Hepatocyte (in vitro differentiated cells): ENCODE measurements at regions not wholly inside any gene's neighbourhood (a gene's known extent, or its start where the extent isn't known, plus 50 kb on each side); places are given as distances from the start of the nearest gene placed in this dataset.
A peak's percentile ranks its signal among the peaks of the same experiment; 100 is the strongest.
"Not testable (repeated sequence)": the region's sequence is repeated elsewhere in the genome, so short reads cannot be mapped to it uniquely, and the experiment has no call there.

Experiments
- DNase-seq: peaks from one replicate; pipeline ENCODE4 v3.0.0-alpha.2; 2016; ENCODE audit warnings: low spot score
- H2AFZ ChIP-seq: fragments of 200-600 bp; sonication (generic); 2 replicates; pipeline ENCODE4 v1.6.0; 2016; ENCODE audit warnings: antibody characterized with exemption, mild to moderate bottlenecking
- H3K27ac ChIP-seq: fragments of 200-600 bp; sonication (generic); 2 replicates; pipeline ENCODE4 v1.5.1; 2016; ENCODE audit warnings: mild to moderate bottlenecking
- H3K27me3 ChIP-seq: fragments of 200-600 bp; sonication (generic); 2 replicates; pipeline ENCODE4 v1.6.1; 2016
- H3K36me3 ChIP-seq: fragments of 200-600 bp; sonication (generic); replicated peaks from 2 replicates; pipeline ENCODE4 v1.5.1; 2016; ENCODE audit warnings: low read depth; ENCODE audit not compliant: insufficient read depth
- H3K4me1 ChIP-seq: fragments of 200-600 bp; sonication (generic); 2 replicates; pipeline ENCODE4 v1.5.1; 2016; ENCODE audit warnings: mild to moderate bottlenecking, moderate library complexity; ENCODE audit not compliant: insufficient read depth
- H3K4me2 ChIP-seq: fragments of 200-600 bp; sonication (generic); 2 replicates; pipeline ENCODE4 v1.6.0; 2016
- H3K4me3 ChIP-seq: fragments of 200-600 bp; sonication (generic); 2 replicates; pipeline ENCODE4 v1.5.1; 2016; ENCODE audit warnings: mild to moderate bottlenecking
- H3K79me2 ChIP-seq: fragments of 200-600 bp; sonication (generic); 2 replicates; pipeline ENCODE4 v1.6.0; 2017; ENCODE audit warnings: mild to moderate bottlenecking
- H3K9me2 ChIP-seq: fragments of 200-600 bp; sonication (generic); replicated peaks from 2 replicates; pipeline ENCODE4 v1.6.0; 2017; ENCODE audit warnings: mild to moderate bottlenecking; ENCODE audit not compliant: insufficient read depth
- H3K9me3 ChIP-seq: fragments of 200-600 bp; sonication (generic); 2 replicates; pipeline ENCODE4 v1.5.1; 2016; ENCODE audit warnings: low read depth, mild to moderate bottlenecking
- H4K20me1 ChIP-seq: fragments of 200-600 bp; sonication (generic); 2 replicates; pipeline ENCODE4 v1.6.0; 2016; ENCODE audit warnings: mild to moderate bottlenecking; ENCODE audit not compliant: insufficient read depth, poor library complexity, severe bottlenecking
- CTCF ChIP-seq: fragments of 200-600 bp; sonication (generic); IDR thresholded peaks from 2 replicates; pipeline ENCODE4 v1.5.1; 2016; ENCODE audit warnings: antibody characterized with exemption, mild to moderate bottlenecking; ENCODE audit not compliant: poor library complexity
- EZH2 ChIP-seq: fragments of 200-600 bp; sonication (generic); IDR thresholded peaks from 2 replicates; pipeline ENCODE4 v1.6.1; 2016; ENCODE audit warnings: antibody characterized with exemption, mild to moderate bottlenecking, borderline replicate concordance
- EZH2phosphoT487 ChIP-seq: fragments of 200-600 bp; sonication (generic); IDR thresholded peaks from one replicate; pipeline ENCODE4 v1.6.1; 2018; ENCODE audit warnings: antibody characterized with exemption, mild to moderate bottlenecking, low read depth, moderate library complexity; ENCODE audit not compliant: unreplicated experiment, severe bottlenecking
- WGBS: methylation state at CpG from one replicate; pipeline ENCODE4 v1.1.6; 2016; ENCODE audit warnings: low lambda C conversion rate; ENCODE audit errors: missing lambda C conversion rate; 5-methylcytosine and 5-hydroxymethylcytosine counted together

- Histone ChIP-seq H3K79me2 (no peaks in the 10 kb centered on the region), H3K9me2 (no peaks in the 10 kb centered on the region), H3K27ac (no peak overlapping the region), H3K4me1 (no peaks in the 10 kb centered on the region), H3K27me3 (no peaks in the 10 kb centered on the region), H3K4me3 (no peak overlapping the region), H3K9me3 (no peaks in the 10 kb centered on the region), H2AFZ (peak overlapping the region; percentile 83), H4K20me1 (no peaks in the 10 kb centered on the region), H3K4me2 (peak overlapping the region; percentile 83), H3K36me3 (no peaks in the 10 kb centered on the region)
- TF ChIP-seq CTCF (no peak), EZH2phosphoT487 (no peak), EZH2 (no peak)
- 81% methylated on average over 1 of the region's 1 CpG for WGBS
- DNase-seq: no peak
These were observed 470.5 kb upstream of the CADM1 start for GRCh38 chr11:115974703-115975102.

- H3K27me3 ChIP-seq, H4K20me1 ChIP-seq, H2AFZ ChIP-seq, H3K27ac ChIP-seq, H3K36me3 ChIP-seq, H3K9me2 ChIP-seq, H3K79me2 ChIP-seq, H3K4me3 ChIP-seq, H3K9me3 ChIP-seq, H3K4me1 ChIP-seq: not testable (repeated sequence)
- H3K4me2 ChIP-seq: peak overlapping the region; percentile 62
- peak; percentile 39 for DNase-seq
- WGBS: 20% methylated on average over 9 of the region's 9 CpGs
These were observed 463.0 kb upstream of the CADM1 start for GRCh38 chr11:115967203-115967602.

GRCh38 chr11:115965767-115966504 lies 461.7 kb upstream of the CADM1 start:
- 76% methylated on average over 13 of the region's 13 CpGs for WGBS
- H3K27me3 ChIP-seq: peaks cover 6% of the 10 kb centered on the region
- peaks cover 5% of the 10 kb centered on the region for H3K4me1 ChIP-seq
- no peak overlapping the region for H3K4me2 ChIP-seq
- H3K27ac ChIP-seq: no peak overlapping the region
- TF ChIP-seq CTCF (no peak), EZH2 (no peak), EZH2phosphoT487 (no peak)
- H3K79me2 ChIP-seq: no peaks in the 10 kb centered on the region
- no peak for DNase-seq
- no peaks in the 10 kb centered on the region for H4K20me1 ChIP-seq
- no peak overlapping the region for H3K4me3 ChIP-seq
- no peaks in the 10 kb centered on the region for H3K9me3 ChIP-seq
- H3K9me2 ChIP-seq: no peaks in the 10 kb centered on the region
- H2AFZ ChIP-seq: no peak overlapping the region
- no peaks in the 10 kb centered on the region for H3K36me3 ChIP-seq

GRCh38 chr11:115964091-115964490 lies 459.9 kb upstream of the CADM1 start:
- DNase-seq: no peak
- no peaks in the 10 kb centered on the region for H3K36me3 ChIP-seq
- H3K27ac ChIP-seq: no peak overlapping the region
- no peaks in the 10 kb centered on the region for H3K79me2 ChIP-seq
- H3K9me2 ChIP-seq: no peaks in the 10 kb centered on the region
- H2AFZ ChIP-seq: no peak overlapping the region
- peaks cover 5% of the 10 kb centered on the region for H3K4me1 ChIP-seq
- TF ChIP-seq EZH2: no peak
- TF ChIP-seq CTCF: no peak
- no peak for TF ChIP-seq EZH2phosphoT487
- H4K20me1 ChIP-seq: no peaks in the 10 kb centered on the region
- no peaks in the 10 kb centered on the region for H3K9me3 ChIP-seq
- no peak overlapping the region for H3K4me3 ChIP-seq
- 60% methylated on average over 2 of the region's 2 CpGs for WGBS
- H3K27me3 ChIP-seq: peaks cover 6% of the 10 kb centered on the region
- H3K4me2 ChIP-seq: no peak overlapping the region
